Endothelial cell of umbilical vein (primary cell): ENCODE measurements at regions not wholly inside any gene's neighbourhood (a gene's known extent, or its start where the extent isn't known, plus 50 kb on each side); places are given as distances from the start of the nearest gene placed in this dataset.

Source experiments
- BruUV-seq: library from RNA; stranded (reverse); fragments of 400-500 nt; replicated peaks from 2 replicates; lab custom pipeline; 2021; lab: Mats Ljungman, UMichigan
- CTCF ChIA-PET: fragments of 300-600, 350-600 bp; sonication (Branson Sonifier 250); formaldehyde crosslinking; loops from one replicate; lab custom pipeline; 2021; ENCODE audit warnings: antibody characterized with exemption, inconsistent platforms; lab: Charles Lee
- POLR2A ChIA-PET: fragments of 300-600, 350-600 bp; sonication (Branson Sonifier 250); formaldehyde crosslinking; loops from one replicate; lab custom pipeline; 2021; ENCODE audit warnings: antibody characterized with exemption, inconsistent platforms; lab: Charles Lee
- DNase-seq: peaks from one replicate; pipeline ENCODE4 v3.0.0-alpha.2; 2011; ENCODE audit warnings: low read depth, low spot score
- FAIRE-seq: peaks from 2 replicates; lab custom pipeline; 2011; peaks lifted over from hg19 to GRCh38; lab: Jason Lieb, UNC
- H2AFZ ChIP-seq: 2 replicates; pipeline ENCODE4 v1.6.0; 2012; ENCODE audit warnings: low read depth, low read length, control low read depth, inconsistent platforms
- H3K27ac ChIP-seq: 2 replicates; pipeline ENCODE4 v1.5.1; 2011; ENCODE audit warnings: low read depth, mild to moderate bottlenecking, control low read depth, low read length, moderate library complexity; ENCODE audit not compliant: insufficient read depth
- H3K27me3 ChIP-seq, 2 experiments: 2 replicates each; pipeline versions ENCODE4 v1.6.0 to v1.6.1; 2011; ENCODE audit warnings: low read length in 2 of 2, mixed read lengths in 1 of 2; ENCODE audit not compliant: control insufficient read depth in 2 of 2, insufficient read depth in 2 of 2
- H3K36me3 ChIP-seq, 2 experiments: 2 replicates in 1 of 2; 3 replicates in 1 of 2; pipeline ENCODE4 v1.5.1; 2011; ENCODE audit warnings: low read length in 2 of 2, mild to moderate bottlenecking in 1 of 2, moderate library complexity in 1 of 2; ENCODE audit not compliant: control insufficient read depth in 2 of 2, insufficient read depth in 2 of 2; ENCODE audit errors: extremely low read depth in 1 of 2
- H3K4me1 ChIP-seq: 3 replicates; pipeline ENCODE4 v1.5.1; 2011; ENCODE audit warnings: mild to moderate bottlenecking, low read length; ENCODE audit not compliant: control insufficient read depth, insufficient read depth; ENCODE audit errors: extremely low read depth
- H3K4me2 ChIP-seq: 2 replicates; pipeline ENCODE4 v1.6.1; 2011; ENCODE audit warnings: low read length, control low read depth, mixed read lengths; ENCODE audit not compliant: insufficient read depth
- H3K4me3 ChIP-seq, 3 experiments: fragments of 200-600 bp in 1 of 3; sonication (generic), shearing (Covaris generic) in 1 of 3; replicated peaks in 1 of 3; 2 replicates each; pipeline ENCODE4 v1.5.1; 2011 to 2016; ENCODE audit warnings: control low read depth in 3 of 3, low read length in 3 of 3, mild to moderate bottlenecking in 2 of 3, inconsistent platforms in 1 of 3, low read depth in 1 of 3, moderate library complexity in 1 of 3; ENCODE audit not compliant: insufficient read depth in 1 of 3
- H3K79me2 ChIP-seq: 2 replicates; pipeline ENCODE4 v1.6.0; 2012; ENCODE audit warnings: low read length, inconsistent platforms; ENCODE audit not compliant: control insufficient read depth, insufficient read depth
- H3K9ac ChIP-seq: replicated peaks from 2 replicates; pipeline ENCODE3; 2011; ENCODE audit warnings: low read length, control low read depth; ENCODE audit not compliant: insufficient read depth; ENCODE audit errors: extremely low read depth
- H3K9me1 ChIP-seq: replicated peaks from 3 replicates; pipeline ENCODE4 v1.6.0; 2011; ENCODE audit warnings: mild to moderate bottlenecking, low read length; ENCODE audit not compliant: control insufficient read depth, insufficient read depth; ENCODE audit errors: extremely low read depth
- H3K9me3 ChIP-seq: replicated peaks from 2 replicates; pipeline ENCODE4 v1.5.1; 2012; ENCODE audit warnings: low read length, inconsistent platforms; ENCODE audit not compliant: control insufficient read depth, insufficient read depth
- H4K20me1 ChIP-seq: replicated peaks from 2 replicates; pipeline ENCODE3; 2011; ENCODE audit warnings: mild to moderate bottlenecking, low read length; ENCODE audit not compliant: control insufficient read depth, insufficient read depth; ENCODE audit errors: extremely low read depth
- CTCF ChIP-seq, 2 donors: IDR thresholded peaks; 1 replicate in 1 of 2; 2 replicates in 1 of 2; pipeline ENCODE4 v1.5.1; 2011; ENCODE audit warnings: low read length in 2 of 2, mild to moderate bottlenecking in 2 of 2, moderate library complexity in 2 of 2, control low read depth in 1 of 2, inconsistent platforms in 1 of 2, low read depth in 1 of 2; ENCODE audit not compliant: insufficient read depth in 1 of 2; ENCODE audit errors: extremely low read depth in 1 of 2
- EZH2 ChIP-seq: IDR thresholded peaks from 2 replicates; pipeline ENCODE4 v1.6.1; 2012; ENCODE audit warnings: borderline replicate concordance, low read depth, mild to moderate bottlenecking, moderate library complexity, low read length, inconsistent platforms; ENCODE audit not compliant: severe bottlenecking
- FOS ChIP-seq: IDR thresholded peaks from 2 replicates; pipeline ENCODE4 v1.6.1; 2011; ENCODE audit warnings: mild to moderate bottlenecking, low read length, moderate library complexity, borderline replicate concordance; ENCODE audit not compliant: insufficient read depth
- GATA2 ChIP-seq: IDR thresholded peaks from 2 replicates; pipeline ENCODE4 v1.7.0; 2011; ENCODE audit warnings: low read depth, mild to moderate bottlenecking, moderate library complexity, mixed read lengths, low read length; ENCODE audit not compliant: insufficient read length, insufficient read depth
- JUN ChIP-seq: IDR thresholded peaks from 2 replicates; pipeline ENCODE4 v1.6.1; 2011; ENCODE audit warnings: borderline replicate concordance, low read depth; ENCODE audit not compliant: insufficient read length, insufficient read depth
- MAX ChIP-seq: IDR thresholded peaks from 2 replicates; pipeline ENCODE4 v1.6.1; 2011; ENCODE audit not compliant: insufficient read depth, insufficient read length
- MYC ChIP-seq: IDR thresholded peaks from one replicate; pipeline ENCODE4 v1.6.1; 2011; ENCODE audit warnings: mild to moderate bottlenecking, low read depth, low read length
- POLR2A ChIP-seq: IDR thresholded peaks from 2 replicates; pipeline ENCODE4 v1.6.1; 2012; ENCODE audit warnings: low read depth, mild to moderate bottlenecking, control low read depth, low read length
- POLR2AphosphoS5 ChIP-seq: IDR thresholded peaks from 2 replicates; pipeline ENCODE4 v1.6.1; 2012; ENCODE audit warnings: low read depth, mild to moderate bottlenecking, control low read depth, low read length, moderate library complexity; ENCODE audit not compliant: insufficient read depth
- dilution Hi-C: fragments of 300-500 bp; cut with MboI; formaldehyde crosslinking; loops from one replicate; pipeline ENCODE4 v1.15.0; 2019; ENCODE audit warnings: low sequenced_read_pairs; ENCODE audit not compliant: extremely low pct_ligation_motif_present
- intact Hi-C: fragments of 100-400 bp; cut with micrococcal nuclease; formaldehyde crosslinking; loops from one replicate; pipeline ENCODE4 v1.10.0; 2022

- ChIA-PET CTCF (interaction anchor here (0.5 kb wide), 1 partner anchor 626 kb away, joined by 3 read pairs; no protein-coding TSS in a partner anchor), POLR2A (no interaction called here)
- DNase-seq (no peak), FAIRE-seq (no peak)
- Histone ChIP-seq H3K4me1 (no peaks in the 10 kb centered on the region), H3K9ac (no peak overlapping the region), H3K4me2 (no peak overlapping the region), H3K27ac (no peak overlapping the region), H4K20me1 (no peaks in the 10 kb centered on the region), H2AFZ (no peak overlapping the region), H3K79me2 (no peaks in the 10 kb centered on the region), H3K36me3 (no peaks in the 10 kb centered on the region), H3K9me1 (no peaks in the 10 kb centered on the region), H3K9me3 (no peaks in the 10 kb centered on the region), H3K27me3 (no peaks in the 10 kb centered on the region), H3K4me3 (no peak overlapping the region)
- TF ChIP-seq EZH2 (no peak), POLR2A (no peak), MYC (no peak), CTCF (IDR thresholded peaks at IDR 0.05; ENCODE audit: extremely low read depth in 1 of 2, insufficient read depth in 1 of 2, low read depth in 1 of 2, low read length in 2 of 2) (no peak)
- dilution Hi-C loops, result no loop called here
- intact Hi-C loops, result no loop called here
- BruUV-seq, result no TSS peak
These were observed 377.7 kb upstream of the CDH11 start for GRCh38 chr16:65499566-65499965.

GRCh38 chr16:65497571-65497970 lies 375.7 kb upstream of the CDH11 start:
- Histone ChIP-seq H3K4me1 (no peaks in the 10 kb centered on the region), H4K20me1 (no peaks in the 10 kb centered on the region), H3K9ac (no peak overlapping the region), H3K27ac (no peak overlapping the region), H3K36me3 (no peaks in the 10 kb centered on the region), H3K9me3 (no peaks in the 10 kb centered on the region), H3K4me3 (no peak overlapping the region), H3K9me1 (no peaks in the 10 kb centered on the region), H3K79me2 (no peaks in the 10 kb centered on the region), H2AFZ (no peak overlapping the region), H3K4me2 (no peak overlapping the region), H3K27me3 (no peaks in the 10 kb centered on the region)
- no peak for TF ChIP-seq EZH2
- TF ChIP-seq CTCF (IDR thresholded peaks at IDR 0.05; ENCODE audit: extremely low read depth in 1 of 2, insufficient read depth in 1 of 2, low read depth in 1 of 2, low read length in 2 of 2), result no peak
- TF ChIP-seq FOS, result no peak
- TF ChIP-seq JUN, result no peak
- no peak for TF ChIP-seq MAX
- no peak for TF ChIP-seq MYC
- TF ChIP-seq POLR2A, result no peak
- TF ChIP-seq GATA2, result no peak
- no peak for TF ChIP-seq POLR2AphosphoS5
- ChIA-PET CTCF (no interaction called here), POLR2A (no interaction called here)
- BruUV-seq, result no TSS peak
- FAIRE-seq (no peak), DNase-seq (no peak)
- intact Hi-C loops (no loop called here), dilution Hi-C loops (no loop called here)
